NCI-H510A (cell line): ENCODE measurements at regions not wholly inside any gene's neighbourhood (a gene's known extent, or its start where the extent isn't known, plus 50 kb on each side); places are given as distances from the start of the nearest gene placed in this dataset.

Experiments
- DNase-seq: peaks from one replicate; lab custom pipeline; 2025; lab: John Stamatoyannopoulos, UW

DNA sequence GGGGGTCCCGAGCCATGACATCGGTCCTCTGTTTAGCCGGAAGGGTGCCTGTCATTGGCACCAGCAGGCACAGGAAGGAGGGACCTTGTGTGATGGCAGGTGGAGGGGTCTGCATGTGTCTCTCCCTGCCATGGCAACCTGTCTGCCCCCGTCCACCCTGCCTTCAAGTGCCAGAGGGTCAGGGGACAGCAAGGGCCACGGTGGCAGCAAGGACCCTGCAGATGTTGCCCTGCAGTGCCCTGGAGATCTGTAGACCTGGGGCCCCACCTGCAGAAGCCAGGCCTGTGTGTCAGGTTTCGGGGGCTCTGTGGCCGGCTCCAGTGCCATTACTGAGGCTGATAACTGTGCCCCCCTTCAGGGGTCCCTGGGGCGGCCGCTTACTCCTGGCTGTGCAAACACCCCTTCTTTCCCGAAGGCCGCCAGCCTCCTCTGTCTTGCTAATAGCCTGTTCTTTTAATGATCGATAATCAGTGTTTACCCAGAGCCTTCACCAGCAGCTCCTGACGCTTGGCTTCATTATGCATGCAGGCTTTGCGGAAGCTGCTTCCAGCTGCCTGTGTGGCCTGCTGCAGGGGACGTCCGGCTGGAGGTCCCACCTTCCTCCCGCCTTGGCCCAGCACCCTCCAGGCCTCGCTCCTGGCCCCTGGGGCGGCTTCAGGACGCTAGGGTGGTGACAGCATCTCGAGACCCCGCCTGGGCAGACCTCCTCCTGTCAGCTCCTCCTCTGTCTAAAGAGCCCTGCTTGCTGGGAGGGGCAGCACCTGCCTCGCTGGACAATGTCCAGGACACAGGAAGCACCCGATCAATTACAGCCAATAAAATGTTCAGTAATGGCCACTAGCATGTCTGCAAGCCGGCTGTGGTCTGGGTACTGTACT, 153.0 kb downstream of the KIF26A start:
- no peak for DNase-seq

DNA sequence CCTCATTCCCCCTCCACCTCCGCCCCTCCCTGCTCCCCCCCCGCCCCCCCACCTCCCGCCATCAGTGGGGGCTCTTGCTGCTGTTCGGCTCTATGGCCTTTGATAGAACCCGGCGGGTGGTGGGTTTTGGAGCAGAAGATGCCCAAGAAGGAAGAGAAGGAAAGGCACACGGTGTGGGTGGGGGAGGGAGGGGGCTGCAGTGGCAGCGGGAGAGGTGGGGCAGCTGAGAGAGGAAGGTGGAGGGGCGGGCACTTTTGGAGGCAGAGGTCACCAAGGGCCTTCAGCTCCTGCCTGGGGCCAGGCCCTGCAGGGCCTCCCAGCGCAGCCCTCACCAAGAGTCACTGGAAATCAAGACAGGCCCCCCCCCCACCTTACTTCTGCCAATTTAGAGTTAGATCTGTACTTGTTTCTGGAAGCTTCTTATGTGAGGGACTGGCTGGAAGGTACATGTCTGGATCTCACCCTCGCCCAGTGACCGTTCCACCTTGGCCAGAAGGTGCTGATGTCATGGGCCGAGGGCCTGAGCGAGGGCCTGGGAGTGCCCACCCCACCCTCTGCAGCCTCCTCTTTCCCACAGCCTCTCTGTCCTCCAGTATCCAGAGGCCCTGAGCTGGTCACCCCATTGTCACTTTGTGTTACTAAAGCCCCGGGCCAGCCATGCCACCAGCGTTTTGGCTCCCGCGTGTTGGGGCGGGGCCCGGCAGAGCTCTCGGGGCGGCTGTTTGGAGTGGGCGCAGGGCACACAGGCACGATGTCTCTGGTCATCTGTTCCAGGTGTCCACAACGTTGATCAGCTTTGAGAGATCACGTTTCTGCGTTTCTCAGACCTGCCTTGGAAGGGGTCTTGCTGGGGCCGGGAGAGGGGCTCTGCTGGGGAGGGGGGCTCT, 153.9 kb downstream of the KIF26A start:
- DNase-seq: no peak

GRCh38 chr14:104293231-104293841, 154.9 kb downstream of the KIF26A start:
- DNase-seq: no peak

DNA sequence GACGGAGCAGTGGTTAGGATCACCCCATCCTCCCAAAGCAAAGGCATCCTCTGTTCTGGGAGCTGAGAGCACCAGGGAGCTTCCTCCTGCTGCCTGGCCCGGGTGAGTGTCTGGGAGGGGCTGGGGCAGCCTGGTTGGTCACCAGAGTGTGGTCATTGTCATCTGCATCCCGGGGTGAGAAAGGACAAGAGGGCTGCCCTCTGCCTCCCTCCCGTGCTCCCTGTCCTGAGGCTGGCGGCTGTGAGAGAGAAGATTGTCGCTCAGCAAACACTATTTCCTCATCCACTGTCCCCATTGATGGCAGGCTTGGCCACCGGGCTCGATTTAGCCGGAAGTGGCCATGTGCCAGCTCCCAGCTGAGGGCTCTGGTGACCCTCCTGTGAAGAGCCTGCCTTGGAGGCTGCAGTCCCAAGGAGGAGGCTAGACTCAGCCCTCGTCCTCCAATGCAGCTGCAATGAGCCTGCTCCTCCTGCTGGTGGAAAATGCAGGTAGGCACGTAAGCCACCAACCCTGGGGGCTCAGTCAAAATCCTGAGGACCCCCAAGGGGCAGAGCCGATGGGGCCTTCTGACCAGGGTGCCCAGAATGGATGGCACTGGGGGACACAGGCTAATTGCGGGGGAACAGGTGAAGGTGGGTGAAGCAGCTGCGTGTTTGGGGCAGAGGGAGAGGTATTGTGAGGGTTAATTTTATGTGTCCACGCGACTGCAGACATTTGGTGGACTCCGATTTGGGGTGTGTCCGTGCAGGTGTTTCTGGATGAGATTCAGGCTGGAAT, 155.7 kb downstream of the KIF26A start:
- DNase-seq: no peak

GRCh38 chr14:104294628-104294982, 156.2 kb downstream of the KIF26A start:
- no peak for DNase-seq

DNA sequence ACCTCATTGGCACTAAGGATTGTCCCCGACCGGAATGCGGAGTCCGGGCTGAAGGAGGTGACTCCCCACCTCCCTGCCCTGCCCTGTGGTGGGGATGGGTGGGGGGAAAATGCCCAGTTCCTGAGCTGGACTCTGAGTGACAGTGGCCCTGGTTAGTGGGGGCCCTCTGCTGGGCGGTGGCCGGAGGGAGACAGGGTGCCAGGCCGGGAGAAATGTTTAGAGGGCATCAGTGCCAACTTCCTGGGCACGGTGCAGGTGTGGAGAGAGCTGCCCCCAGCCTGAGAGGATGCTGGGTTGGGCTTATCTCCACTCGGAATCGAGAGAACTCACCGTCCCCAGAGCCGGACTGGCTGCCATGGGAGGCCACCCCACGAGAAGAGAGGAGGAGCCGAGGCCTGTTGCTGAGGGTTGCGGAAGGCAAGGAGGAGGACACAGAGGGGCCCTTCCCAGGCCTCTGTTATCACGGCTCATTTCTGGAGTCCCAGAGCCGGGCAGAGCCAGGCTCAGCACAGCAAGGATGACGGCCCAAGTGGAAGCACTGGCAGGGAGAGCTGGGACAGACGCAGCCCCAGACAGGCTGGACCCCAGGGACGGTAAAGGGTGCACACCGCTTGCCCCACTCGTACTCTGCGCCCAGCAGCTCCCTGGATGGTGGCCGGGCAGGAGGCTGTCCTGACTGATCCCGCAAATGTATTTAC, 156.7 kb downstream of the KIF26A start:
- DNase-seq: no peak

DNA sequence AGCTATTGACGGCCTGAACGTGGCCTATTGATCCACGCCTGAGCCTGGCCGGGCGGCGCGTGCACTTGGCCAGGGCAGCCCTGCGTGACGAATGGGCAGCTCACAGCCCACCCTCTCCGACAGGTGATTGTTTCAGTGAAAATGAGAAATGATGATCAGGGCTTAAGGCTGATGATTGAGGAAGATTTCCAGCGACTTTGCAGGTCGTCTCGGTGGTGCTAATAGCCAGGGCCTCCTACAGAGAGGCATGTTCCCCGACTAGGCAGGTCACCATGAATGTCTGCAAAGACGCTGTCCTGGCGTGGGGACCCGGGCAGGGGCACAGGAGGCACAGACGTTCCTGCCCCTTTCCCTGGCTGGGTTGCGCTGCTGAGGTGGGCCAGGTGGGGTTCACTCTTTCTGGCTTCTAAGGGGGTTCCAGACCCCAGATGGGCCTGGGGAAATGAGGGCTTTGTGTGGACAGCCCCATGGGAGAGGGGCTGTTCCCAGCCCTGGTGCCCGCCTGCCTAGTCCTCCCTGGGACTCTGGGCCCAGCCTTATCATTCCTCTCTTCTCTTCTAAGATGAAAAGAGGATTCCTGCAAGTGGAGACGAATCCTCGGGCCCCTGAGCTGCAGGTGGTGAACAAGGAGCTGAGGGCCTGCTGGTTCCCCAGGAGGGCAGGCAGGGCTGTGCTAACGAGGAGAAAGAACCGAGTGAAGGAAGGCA, 157.4 kb downstream of the KIF26A start:
- DNase-seq: no peak

DNA sequence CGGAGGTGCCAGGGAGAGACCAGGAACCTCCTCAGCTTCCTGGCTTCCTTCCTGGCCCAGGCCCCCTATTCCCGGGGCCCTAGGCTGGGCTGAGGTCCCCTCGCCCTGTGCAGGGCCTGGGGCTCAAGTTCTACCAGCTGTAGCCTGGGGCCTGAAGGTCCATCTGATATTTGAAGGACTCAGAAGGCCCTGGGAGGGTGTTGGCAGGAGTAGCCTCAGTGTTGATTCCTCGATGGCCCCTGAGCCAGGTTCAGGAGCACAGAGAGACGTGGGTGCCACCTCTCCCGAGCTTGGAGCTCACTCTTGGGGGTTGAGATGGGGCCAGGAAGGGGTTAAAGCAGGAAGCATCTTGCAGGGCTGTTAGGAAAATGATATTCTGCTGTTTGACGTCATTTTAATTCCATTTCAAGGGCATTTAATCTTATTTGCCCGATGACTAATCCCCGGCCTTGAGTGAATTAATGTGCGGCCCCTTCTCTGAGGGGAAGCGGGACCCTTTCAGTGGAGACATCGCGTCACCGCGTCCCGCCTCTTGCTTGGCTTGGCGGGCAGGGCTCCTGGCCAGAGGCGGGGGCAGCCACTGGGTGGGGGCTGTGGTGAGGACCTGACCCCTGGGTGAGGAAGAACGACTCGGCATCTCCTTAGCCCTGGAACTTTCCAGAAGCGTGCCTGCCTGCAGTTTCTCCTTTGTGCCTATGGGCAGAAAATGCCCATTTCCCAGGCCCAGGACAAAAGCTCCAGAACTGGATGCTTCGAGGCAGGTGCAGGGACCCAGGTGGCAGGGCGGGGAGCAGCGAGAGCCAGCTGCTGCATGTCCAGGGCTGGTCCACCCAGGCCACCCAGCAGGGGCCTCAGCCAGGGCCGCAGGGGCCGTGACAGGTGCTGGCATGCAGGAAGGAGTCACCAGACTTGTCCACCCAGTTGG, 158.3 kb downstream of the KIF26A start:
- DNase-seq: no peak

GRCh38 chr14:104297313-104297704, 158.9 kb downstream of the KIF26A start:
- no peak for DNase-seq

- no peak for DNase-seq
These were observed 159.5 kb downstream of the KIF26A start for GRCh38 chr14:104297721-104298401.

DNA sequence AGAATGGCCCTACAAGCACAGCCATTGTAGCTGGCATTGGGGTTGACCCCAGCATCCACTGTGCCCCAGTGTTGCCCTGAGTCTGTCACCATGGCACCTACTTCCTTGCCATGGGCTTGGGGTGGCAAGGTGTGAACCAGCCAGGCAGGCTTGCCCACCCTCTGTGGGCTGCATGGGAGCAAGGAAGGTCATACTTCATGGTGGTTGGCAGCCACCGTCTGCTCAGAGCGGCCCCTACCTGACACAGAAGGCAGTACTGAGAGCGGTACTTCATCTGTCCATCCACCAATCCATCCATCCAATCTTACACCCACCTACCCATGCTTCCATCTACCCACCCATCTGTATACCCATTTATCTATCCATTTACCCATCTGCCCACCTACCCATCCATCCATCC, 160.1 kb downstream of the KIF26A start:
- DNase-seq: no peak

- no peak for DNase-seq
These were observed 161.8 kb downstream of the KIF26A start for GRCh38 chr14:104299993-104300761.

DNA sequence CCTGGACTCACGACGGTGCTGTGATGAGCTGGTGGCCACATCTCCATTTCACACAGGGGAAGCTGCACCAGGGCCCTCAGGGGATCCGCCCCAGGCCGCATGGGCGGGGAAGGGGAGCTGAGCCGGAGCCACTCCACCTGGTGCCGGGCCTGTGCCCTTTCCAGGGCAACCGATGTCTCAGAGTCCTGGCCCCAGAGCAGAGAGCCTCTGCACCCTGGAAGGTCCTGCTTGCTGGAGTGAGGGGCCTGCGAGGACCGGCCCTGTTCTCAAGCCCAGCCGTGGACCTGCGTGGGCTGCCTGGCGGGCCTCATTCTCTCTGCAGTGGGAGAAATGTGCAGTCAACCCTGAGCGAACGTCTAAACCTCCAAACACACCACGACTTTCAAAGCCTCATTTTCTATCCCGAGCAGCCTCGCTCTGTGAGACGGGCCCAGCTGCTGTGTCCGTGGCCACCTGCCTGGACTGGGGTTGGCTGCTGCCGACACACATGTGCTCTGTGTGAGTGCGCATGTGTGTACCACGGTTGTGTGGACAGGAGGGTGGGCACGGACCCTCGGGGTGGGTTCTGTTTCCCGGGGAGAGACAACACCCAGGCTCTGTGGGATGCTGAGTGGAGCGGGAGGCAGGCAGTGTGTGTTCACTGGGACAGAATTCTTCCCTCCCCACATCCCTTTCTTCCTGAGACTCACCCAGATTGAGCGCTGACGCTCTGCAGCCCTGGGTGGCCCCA, 163.5 kb downstream of the KIF26A start:
- no peak for DNase-seq

GRCh38 chr14:104302794-104303405, 164.5 kb downstream of the KIF26A start:
- DNase-seq: no peak

DNA sequence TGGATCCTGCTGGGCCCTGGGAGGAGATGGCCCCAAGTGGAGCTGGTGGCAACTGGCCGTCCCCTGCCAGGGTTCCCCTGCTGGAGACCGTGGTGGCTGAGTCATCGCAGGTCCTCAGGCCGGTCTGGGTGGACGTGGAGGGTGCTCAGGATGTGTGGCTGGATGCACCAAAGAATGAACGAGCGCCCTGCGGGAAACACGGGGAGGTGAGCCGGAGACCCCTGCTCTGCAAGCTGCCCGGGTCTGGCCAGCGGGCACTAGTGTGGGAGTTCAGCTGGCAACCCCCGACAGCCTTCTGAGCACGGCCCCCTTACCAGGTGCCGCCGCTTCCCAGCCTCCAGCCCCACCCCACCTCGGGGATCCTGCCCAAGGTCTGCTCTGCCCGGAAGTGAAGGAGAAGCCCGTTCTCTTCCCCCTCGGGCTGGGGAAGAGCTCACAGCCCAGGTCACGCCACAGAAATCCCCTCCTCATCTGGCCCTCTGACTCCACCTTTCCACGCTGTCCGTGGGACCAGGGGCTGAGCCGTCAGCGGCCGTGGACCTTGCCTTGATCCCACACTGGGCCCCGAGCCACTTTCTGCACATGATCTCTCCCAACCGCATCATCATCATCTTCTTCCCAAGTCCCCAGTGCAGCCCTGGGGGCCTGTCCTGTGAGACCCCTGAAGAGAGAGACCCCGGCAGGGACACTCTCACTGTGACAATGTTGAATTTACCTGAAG, 165.5 kb downstream of the KIF26A start:
- DNase-seq: no peak
